ENCODE measurements at regions not wholly inside any gene's neighbourhood (a gene's known extent, or its start where the extent isn't known, plus 50 kb on each side); places are given as distances from the start of the nearest gene placed in this dataset.

- no peak for DNase-seq (ENCODE audit: insufficient read length)
Measured at GRCh38 chr5:67530609-67531255, 334.1 kb upstream of the CD180 start.

GRCh38 chr5:67528953-67529352 is 332.4 kb upstream of the CD180 start:
- FAIRE-seq, result no peak
- TF ChIP-seq POLR2A (IDR thresholded peaks at IDR 0.05; ENCODE audit: low read depth, low read length) (no peak), POLR2AphosphoS5 (IDR thresholded peaks at IDR 0.05; ENCODE audit: low read depth, low read length) (no peak), TAF1 (IDR thresholded peaks at IDR 0.05; ENCODE audit: borderline replicate concordance, low read depth, low read length) (no peak)
- DNase-seq (ENCODE audit: insufficient read length), result no peak

More at GRCh38 chr5:67530609-67531255, 334.1 kb upstream of the CD180 start:
- no peak for TF ChIP-seq TAF1 (IDR thresholded peaks at IDR 0.05; ENCODE audit: borderline replicate concordance, low read depth, low read length)
- TF ChIP-seq POLR2AphosphoS5 (IDR thresholded peaks at IDR 0.05; ENCODE audit: low read depth, low read length), result no peak
- no peak for TF ChIP-seq POLR2A (IDR thresholded peaks at IDR 0.05; ENCODE audit: low read depth, low read length)
- FAIRE-seq, result no peak

- TF ChIP-seq POLR2A (IDR thresholded peaks at IDR 0.05; ENCODE audit: low read depth, low read length) (no peak), POLR2AphosphoS5 (IDR thresholded peaks at IDR 0.05; ENCODE audit: low read depth, low read length) (no peak), TAF1 (IDR thresholded peaks at IDR 0.05; ENCODE audit: borderline replicate concordance, low read depth, low read length) (no peak)
- FAIRE-seq (no peak), DNase-seq (ENCODE audit: insufficient read length) (no peak)
Measured at GRCh38 chr5:67526793-67527192, 330.2 kb upstream of the CD180 start.

GRCh38 chr5:67520161-67520908 is 323.7 kb upstream of the CD180 start:
- TF ChIP-seq POLR2A (IDR thresholded peaks at IDR 0.05; ENCODE audit: low read depth, low read length) (no peak), TAF1 (IDR thresholded peaks at IDR 0.05; ENCODE audit: borderline replicate concordance, low read depth, low read length) (no peak), POLR2AphosphoS5 (IDR thresholded peaks at IDR 0.05; ENCODE audit: low read depth, low read length) (no peak)
- FAIRE-seq (no peak), DNase-seq (ENCODE audit: insufficient read length) (no peak)

GRCh38 chr5:67518227-67518626 is 321.6 kb upstream of the CD180 start:
- no peak for FAIRE-seq
- no peak for DNase-seq (ENCODE audit: insufficient read length)
- TF ChIP-seq POLR2A (IDR thresholded peaks at IDR 0.05; ENCODE audit: low read depth, low read length) (no peak), TAF1 (IDR thresholded peaks at IDR 0.05; ENCODE audit: borderline replicate concordance, low read depth, low read length) (no peak), POLR2AphosphoS5 (IDR thresholded peaks at IDR 0.05; ENCODE audit: low read depth, low read length) (no peak)

- FAIRE-seq (no peak), DNase-seq (ENCODE audit: insufficient read length) (no peak)
- no peak for TF ChIP-seq POLR2A (IDR thresholded peaks at IDR 0.05; ENCODE audit: low read depth, low read length)
- TF ChIP-seq TAF1 (IDR thresholded peaks at IDR 0.05; ENCODE audit: borderline replicate concordance, low read depth, low read length), result no peak
- no peak for TF ChIP-seq POLR2AphosphoS5 (IDR thresholded peaks at IDR 0.05; ENCODE audit: low read depth, low read length)
Measured at GRCh38 chr5:67516948-67517565, 320.5 kb upstream of the CD180 start.

- DNase-seq (ENCODE audit: insufficient read length), result no peak
- TF ChIP-seq POLR2AphosphoS5 (IDR thresholded peaks at IDR 0.05; ENCODE audit: low read depth, low read length), result no peak
- TF ChIP-seq TAF1 (IDR thresholded peaks at IDR 0.05; ENCODE audit: borderline replicate concordance, low read depth, low read length), result no peak
- no peak for TF ChIP-seq POLR2A (IDR thresholded peaks at IDR 0.05; ENCODE audit: low read depth, low read length)
- no peak for FAIRE-seq
Measured at GRCh38 chr5:67515762-67516161, 319.2 kb upstream of the CD180 start.

- no peak for TF ChIP-seq TAF1 (IDR thresholded peaks at IDR 0.05; ENCODE audit: borderline replicate concordance, low read depth, low read length)
- no peak for TF ChIP-seq POLR2A (IDR thresholded peaks at IDR 0.05; ENCODE audit: low read depth, low read length)
- TF ChIP-seq POLR2AphosphoS5 (IDR thresholded peaks at IDR 0.05; ENCODE audit: low read depth, low read length), result no peak
- DNase-seq (ENCODE audit: insufficient read length) (no peak), FAIRE-seq (no peak)
Measured at GRCh38 chr5:67515020-67515689, 318.6 kb upstream of the CD180 start.

- no peak for FAIRE-seq
- no peak for TF ChIP-seq TAF1 (IDR thresholded peaks at IDR 0.05; ENCODE audit: borderline replicate concordance, low read depth, low read length)
- no peak for TF ChIP-seq POLR2AphosphoS5 (IDR thresholded peaks at IDR 0.05; ENCODE audit: low read depth, low read length)
- TF ChIP-seq POLR2A (IDR thresholded peaks at IDR 0.05; ENCODE audit: low read depth, low read length), result no peak
- DNase-seq (ENCODE audit: insufficient read length), result no peak
Measured at GRCh38 chr5:67512758-67513157, 316.2 kb upstream of the CD180 start.

- TF ChIP-seq POLR2A (IDR thresholded peaks at IDR 0.05; ENCODE audit: low read depth, low read length), result no peak
- TF ChIP-seq POLR2AphosphoS5 (IDR thresholded peaks at IDR 0.05; ENCODE audit: low read depth, low read length), result no peak
- TF ChIP-seq TAF1 (IDR thresholded peaks at IDR 0.05; ENCODE audit: borderline replicate concordance, low read depth, low read length), result no peak
- no peak for DNase-seq (ENCODE audit: insufficient read length)
- no peak for FAIRE-seq
Measured at GRCh38 chr5:67511911-67512310, 315.3 kb upstream of the CD180 start.

GRCh38 chr5:67510204-67510603 is 313.6 kb upstream of the CD180 start:
- no peak for DNase-seq (ENCODE audit: insufficient read length)
- no peak for FAIRE-seq
- TF ChIP-seq TAF1 (IDR thresholded peaks at IDR 0.05; ENCODE audit: borderline replicate concordance, low read depth, low read length), result no peak
- TF ChIP-seq POLR2AphosphoS5 (IDR thresholded peaks at IDR 0.05; ENCODE audit: low read depth, low read length), result no peak
- TF ChIP-seq POLR2A (IDR thresholded peaks at IDR 0.05; ENCODE audit: low read depth, low read length), result no peak
